GM20000 (cell line): ENCODE measurements at regions not wholly inside any gene's neighbourhood (a gene's known extent, or its start where the extent isn't known, plus 50 kb on each side); places are given as distances from the start of the nearest gene placed in this dataset.

Experiments used
- DNase-seq: peaks from one replicate; pipeline ENCODE4 v3.0.0; 2012; ENCODE audit warnings: low spot score
- TF ChIP-seq, protein P1 (sequence below): IDR thresholded peaks from 2 replicates; pipeline ENCODE4 v1.5.1; 2012; ENCODE audit warnings: mild to moderate bottlenecking, control low read depth; ENCODE audit errors: extremely low read depth, missing control alignments

DNA sequence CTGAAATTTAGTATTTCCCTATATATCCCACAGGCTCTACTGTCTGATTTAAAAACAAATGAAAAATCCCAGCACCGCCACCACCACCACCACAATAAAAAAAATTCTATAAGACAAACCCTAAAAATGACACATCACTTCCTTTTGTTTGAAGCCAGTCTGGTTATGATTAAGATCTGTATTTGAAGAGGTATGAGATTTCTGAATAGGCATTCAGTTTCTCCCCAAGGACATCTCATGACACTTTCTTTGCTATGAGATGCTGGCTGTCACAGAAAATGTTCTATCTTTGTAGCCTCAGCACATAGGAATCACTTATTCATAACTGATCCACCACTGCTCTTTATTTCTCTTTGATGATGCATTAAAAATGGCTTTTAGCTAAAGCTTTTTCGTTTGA, 1071.0 kb downstream of the SLC6A15 start:
- DNase-seq, result no peak
- TF ChIP-seq, protein P1, sequence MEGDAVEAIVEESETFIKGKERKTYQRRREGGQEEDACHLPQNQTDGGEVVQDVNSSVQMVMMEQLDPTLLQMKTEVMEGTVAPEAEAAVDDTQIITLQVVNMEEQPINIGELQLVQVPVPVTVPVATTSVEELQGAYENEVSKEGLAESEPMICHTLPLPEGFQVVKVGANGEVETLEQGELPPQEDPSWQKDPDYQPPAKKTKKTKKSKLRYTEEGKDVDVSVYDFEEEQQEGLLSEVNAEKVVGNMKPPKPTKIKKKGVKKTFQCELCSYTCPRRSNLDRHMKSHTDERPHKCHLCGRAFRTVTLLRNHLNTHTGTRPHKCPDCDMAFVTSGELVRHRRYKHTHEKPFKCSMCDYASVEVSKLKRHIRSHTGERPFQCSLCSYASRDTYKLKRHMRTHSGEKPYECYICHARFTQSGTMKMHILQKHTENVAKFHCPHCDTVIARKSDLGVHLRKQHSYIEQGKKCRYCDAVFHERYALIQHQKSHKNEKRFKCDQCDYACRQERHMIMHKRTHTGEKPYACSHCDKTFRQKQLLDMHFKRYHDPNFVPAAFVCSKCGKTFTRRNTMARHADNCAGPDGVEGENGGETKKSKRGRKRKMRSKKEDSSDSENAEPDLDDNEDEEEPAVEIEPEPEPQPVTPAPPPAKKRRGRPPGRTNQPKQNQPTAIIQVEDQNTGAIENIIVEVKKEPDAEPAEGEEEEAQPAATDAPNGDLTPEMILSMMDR, result no peak

DNA sequence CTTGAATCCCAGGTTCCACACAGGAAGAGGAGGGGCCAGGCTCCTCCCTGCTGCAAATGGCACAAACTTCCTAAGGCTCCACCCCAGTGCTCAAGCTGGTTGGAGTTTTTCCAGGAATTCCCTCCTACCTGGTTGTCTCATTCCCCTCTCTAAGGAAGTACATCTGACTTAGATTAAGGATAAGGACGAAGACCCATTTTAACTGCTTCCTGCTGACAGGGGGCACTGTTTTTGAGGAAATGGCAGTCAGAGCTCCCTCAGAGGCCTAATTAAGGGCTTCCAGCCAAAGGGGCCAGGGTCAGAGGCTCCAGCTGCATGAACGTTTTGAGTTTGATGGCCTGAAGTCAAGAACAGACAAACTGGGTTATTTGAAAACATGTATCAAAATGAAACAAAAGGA, 1084.7 kb downstream of the SLC6A15 start:
- DNase-seq, result no peak
- TF ChIP-seq, protein P1, result no peak

DNA sequence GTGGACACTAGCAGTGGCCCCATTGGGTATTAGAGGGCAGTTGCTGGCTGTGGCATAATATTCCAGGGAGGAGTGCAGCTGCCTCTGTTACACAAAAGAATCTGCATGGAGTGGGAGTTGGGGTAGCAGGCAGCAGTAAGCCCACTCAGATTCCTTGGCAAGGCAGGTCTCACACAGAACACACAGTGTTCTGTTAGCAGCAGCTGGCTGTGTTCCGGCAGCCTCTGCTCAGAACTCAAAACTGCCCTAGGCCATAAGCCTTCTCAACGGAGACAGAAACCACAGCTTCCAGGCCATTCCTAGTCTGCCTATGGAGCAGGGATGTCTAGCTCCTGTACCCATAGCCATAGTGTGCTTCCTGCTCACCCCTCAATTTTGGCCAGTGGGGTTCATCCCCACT, 1085.4 kb downstream of the SLC6A15 start:
- no peak for DNase-seq
- TF ChIP-seq, protein P1, result no peak

DNA sequence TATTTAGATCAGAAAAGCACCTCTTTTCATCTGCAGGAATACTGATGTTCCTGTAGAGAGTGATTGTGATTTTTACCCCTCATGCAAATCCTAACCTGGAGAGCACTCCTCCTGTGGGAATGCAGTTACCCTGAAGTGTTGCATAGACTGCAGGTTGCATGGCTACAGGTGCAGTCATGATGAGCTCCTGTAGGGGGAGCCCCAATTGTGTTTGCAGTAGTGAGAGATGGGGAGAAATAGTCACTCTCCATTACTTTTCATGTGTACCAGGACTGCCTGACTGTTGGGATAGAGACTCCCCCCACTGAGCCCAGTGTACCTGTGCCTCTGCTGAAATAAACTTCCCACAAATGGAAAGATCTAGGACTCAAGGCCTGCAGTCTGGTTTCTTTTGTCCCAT, 1086.5 kb downstream of the SLC6A15 start:
- TF ChIP-seq, protein P1, result peak; percentile 88
- peak; percentile 25 for DNase-seq

DNA sequence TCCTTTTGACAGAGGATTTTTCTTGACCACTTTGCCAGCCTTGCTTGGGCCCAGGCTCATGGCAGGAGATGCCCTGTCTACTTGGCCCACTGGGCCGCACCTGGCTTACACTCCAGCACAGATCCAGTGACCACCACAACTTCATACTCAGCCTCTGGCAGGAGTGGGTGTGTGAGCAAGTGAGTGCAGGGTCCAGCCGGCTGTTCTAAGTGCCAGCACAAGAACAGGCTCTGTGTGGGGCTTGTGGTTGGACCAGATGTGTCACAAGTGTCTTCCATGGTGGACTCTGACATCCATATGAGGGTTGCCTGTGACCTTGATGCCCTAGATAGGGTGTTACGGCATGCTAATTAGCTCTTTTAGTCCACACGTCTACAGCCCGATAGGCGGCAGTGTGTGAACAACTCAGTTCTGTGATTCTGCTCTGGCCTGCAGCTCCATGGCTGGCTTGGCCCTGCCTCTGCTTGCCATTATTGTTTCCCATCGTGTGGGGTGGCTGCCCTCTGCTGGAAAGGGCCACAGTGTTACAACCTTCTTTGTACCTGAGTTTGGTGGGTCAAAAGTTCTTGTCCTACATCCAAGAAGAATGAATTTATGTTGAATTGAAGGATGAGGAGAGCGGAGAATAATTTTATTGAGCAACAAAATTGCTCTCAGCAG, 1089.1 kb downstream of the SLC6A15 start:
- DNase-seq, result peak; percentile 21
- TF ChIP-seq, protein P1, result peak; percentile 64

DNA sequence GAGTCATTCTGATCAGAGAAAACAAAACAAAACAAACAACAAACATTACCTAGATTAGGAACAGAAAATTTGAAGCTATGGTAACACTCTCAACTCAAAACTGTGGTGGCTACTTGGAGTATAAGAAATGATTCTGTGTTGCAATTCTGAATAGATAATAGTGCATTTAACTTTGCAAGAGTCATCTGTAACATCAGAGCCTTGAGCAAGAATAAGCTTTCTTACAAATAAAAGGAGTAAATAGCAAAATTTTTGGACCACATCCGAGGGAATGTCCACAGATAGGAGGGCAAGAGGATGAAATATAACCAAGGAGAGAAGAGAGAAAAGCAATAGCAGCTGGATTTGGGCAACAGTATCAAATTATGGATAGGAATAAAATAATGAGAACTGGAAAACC, 1090.6 kb downstream of the SLC6A15 start:
- DNase-seq, result no peak
- TF ChIP-seq, protein P1, result no peak

DNA sequence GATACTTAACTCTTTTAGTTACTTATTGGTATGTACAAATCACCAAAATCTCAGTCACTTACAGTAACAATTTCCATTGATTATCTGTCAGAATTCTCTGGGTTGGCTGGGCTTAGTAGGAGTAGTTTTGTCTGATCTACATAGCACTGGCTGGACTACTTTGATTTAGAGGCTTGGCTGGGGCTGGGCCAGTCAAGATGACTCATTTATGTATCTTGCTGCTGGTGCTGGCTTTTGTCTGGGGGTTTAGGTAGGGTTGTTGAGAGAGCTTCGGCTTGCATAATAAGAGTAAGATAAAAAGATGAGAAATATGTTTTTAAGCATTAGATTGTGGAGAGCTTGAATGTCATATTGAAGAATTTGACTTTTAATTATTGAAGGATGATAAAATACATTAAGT, 1093.7 kb downstream of the SLC6A15 start:
- no peak for DNase-seq
- TF ChIP-seq, protein P1, result no peak
